H1 (cell line): ENCODE measurements at regions not wholly inside any gene's neighbourhood (a gene's known extent, or its start where the extent isn't known, plus 50 kb on each side); places are given as distances from the start of the nearest gene placed in this dataset.

ENCODE experiments used
- CTCF ChIA-PET: fragments of 300-600 bp; sonication (Branson Sonifier 250); formaldehyde crosslinking; loops from one replicate; lab custom pipeline; 2021; ENCODE audit not compliant: partially characterized antibody; lab: Charles Lee
- POLR2A ChIA-PET: fragments of 300-600 bp; sonication (Branson Sonifier 250); formaldehyde crosslinking; loops from one replicate; lab custom pipeline; 2021; ENCODE audit warnings: inconsistent platforms; ENCODE audit not compliant: partially characterized antibody; lab: Charles Lee
- DNase-seq, 2 experiments: peaks; one replicate each; pipeline versions ENCODE4 v3.0.0 to v3.0.0-alpha.2; 2010 to 2022; ENCODE audit warnings: low spot score in 2 of 2, low read depth in 1 of 2, mixed read lengths in 1 of 2
- FAIRE-seq: peaks from 2 replicates; lab custom pipeline; 2011; peaks lifted over from hg19 to GRCh38; lab: Jason Lieb, UNC
- H2AFZ ChIP-seq: 2 replicates; pipeline ENCODE4 v1.8.1; 2012; ENCODE audit warnings: low read length, inconsistent platforms
- H2AK5ac ChIP-seq: 2 replicates; pipeline ENCODE4 v1.6.1; 2013; ENCODE audit warnings: low read depth, low read length
- H2BK120ac ChIP-seq: replicated peaks from 2 replicates; pipeline ENCODE3; 2013; ENCODE audit warnings: low read depth, low read length, inconsistent platforms
- H2BK12ac ChIP-seq: 2 replicates; pipeline ENCODE4 v1.6.1; 2013; ENCODE audit warnings: low read depth, low read length
- H2BK15ac ChIP-seq: 2 replicates; pipeline ENCODE4 v1.6.1; 2013; ENCODE audit warnings: low read length
- H2BK20ac ChIP-seq: 2 replicates; pipeline ENCODE4 v1.6.1; 2013; ENCODE audit warnings: low read length
- H2BK5ac ChIP-seq: 2 replicates; pipeline ENCODE4 v1.6.1; 2013; ENCODE audit warnings: low read depth, low read length
- H3K14ac ChIP-seq: 2 replicates; pipeline ENCODE4 v1.6.1; 2013; ENCODE audit warnings: inconsistent platforms; ENCODE audit not compliant: insufficient read length
- H3K18ac ChIP-seq: 2 replicates; pipeline ENCODE4 v1.6.1; 2013; ENCODE audit warnings: low read length; ENCODE audit errors: extremely low read depth
- H3K23ac ChIP-seq: 2 replicates; pipeline ENCODE4 v1.6.1; 2013; ENCODE audit warnings: inconsistent platforms; ENCODE audit not compliant: insufficient read length
- H3K23me2 ChIP-seq: 2 replicates; pipeline ENCODE4 v1.6.1; 2013; ENCODE audit warnings: low read depth, low read length
- H3K27ac ChIP-seq: 2 replicates; pipeline ENCODE4 v1.6.1; 2011; ENCODE audit warnings: low read depth, low read length, inconsistent platforms
- H3K27me3 ChIP-seq, 4 experiments: replicated peaks in 1 of 4; 1 replicate in 1 of 4; 2 replicates in 3 of 4; pipeline versions ENCODE4 v1.6.1 to v1.8.1; 2011 to 2013; ENCODE audit warnings: low read length in 3 of 4, mild to moderate bottlenecking in 3 of 4, inconsistent platforms in 2 of 4, mixed read lengths in 2 of 4, moderate library complexity in 1 of 4; ENCODE audit not compliant: control insufficient read depth in 3 of 4, insufficient read depth in 3 of 4; ENCODE audit errors: extremely low read depth in 1 of 4
- H3K36me3 ChIP-seq, 4 experiments: 2 replicates each; pipeline versions ENCODE4 v1.6.1 to v1.8.1; 2011 to 2013; ENCODE audit warnings: mild to moderate bottlenecking in 4 of 4, low read length in 3 of 4, moderate library complexity in 2 of 4, control low read depth in 1 of 4, inconsistent platforms in 1 of 4; ENCODE audit not compliant: insufficient read depth in 4 of 4, control insufficient read depth in 2 of 4
- H3K4ac ChIP-seq: replicated peaks from 2 replicates; pipeline ENCODE3; 2013; ENCODE audit warnings: low read length, low read depth, mixed read lengths, inconsistent platforms; ENCODE audit not compliant: insufficient read length
- H3K4me1 ChIP-seq, 4 experiments: replicated peaks in 1 of 4; 1 replicate in 1 of 4; 2 replicates in 3 of 4; pipeline versions ENCODE4 v1.6.1 to v1.8.1; 2011 to 2013; ENCODE audit warnings: low read length in 3 of 4, inconsistent platforms in 2 of 4, mixed read lengths in 1 of 4; ENCODE audit not compliant: insufficient read depth in 4 of 4, control insufficient read depth in 3 of 4
- H3K4me2 ChIP-seq, 2 experiments: 2 replicates each; pipeline versions ENCODE4 v1.6.1 to v1.8.1; 2011 to 2013; ENCODE audit warnings: low read depth in 2 of 2, low read length in 2 of 2, control low read depth in 1 of 2, inconsistent platforms in 1 of 2, mild to moderate bottlenecking in 1 of 2; ENCODE audit not compliant: insufficient read depth in 1 of 2
- H3K4me3 ChIP-seq, 4 experiments: fragments of 200-600, 300-600 bp in 1 of 4; sonication (generic), shearing (Covaris generic), sonication (Bioruptor Twin) in 1 of 4; 2 replicates each; pipeline versions ENCODE4 v1.5.1 to v1.8.1; 2011 to 2016; ENCODE audit warnings: low read length in 4 of 4, low read depth in 3 of 4, control low read depth in 2 of 4, inconsistent platforms in 2 of 4, mild to moderate bottlenecking in 2 of 4, mixed read lengths in 1 of 4, moderate library complexity in 1 of 4; ENCODE audit not compliant: insufficient read depth in 2 of 4; ENCODE audit errors: extremely low read depth in 1 of 4
- H3K56ac ChIP-seq: replicated peaks from 2 replicates; pipeline ENCODE3; 2013; ENCODE audit warnings: low read depth, mild to moderate bottlenecking, mixed read lengths, low read length, inconsistent platforms; ENCODE audit not compliant: insufficient read length
- H3K79me1 ChIP-seq: 2 replicates; pipeline ENCODE4 v1.6.1; 2013; ENCODE audit warnings: low read depth, low read length, control low read depth
- H3K79me2 ChIP-seq, 2 experiments: 2 replicates each; pipeline versions ENCODE4 v1.6.1 to v1.8.1; 2012 to 2013; ENCODE audit warnings: low read length in 2 of 2, mild to moderate bottlenecking in 2 of 2, inconsistent platforms in 1 of 2; ENCODE audit not compliant: insufficient read depth in 2 of 2, control insufficient read depth in 1 of 2
- H3K9ac ChIP-seq, 4 experiments: replicated peaks in 1 of 4; 1 replicate in 1 of 4; 2 replicates in 3 of 4; pipeline versions ENCODE4 v1.6.1 to v1.8.1; 2011 to 2013; ENCODE audit warnings: low read depth in 3 of 4, low read length in 3 of 4, control low read depth in 2 of 4, mild to moderate bottlenecking in 2 of 4, moderate library complexity in 2 of 4, inconsistent platforms in 1 of 4; ENCODE audit errors: extremely low read depth in 1 of 4
- H3K9me3 ChIP-seq, 2 experiments: 2 replicates each; pipeline versions ENCODE4 v1.6.1 to v1.8.1; 2012 to 2013; ENCODE audit warnings: mild to moderate bottlenecking in 2 of 2, moderate library complexity in 2 of 2, control low read depth in 1 of 2, inconsistent platforms in 1 of 2, low read depth in 1 of 2, low read length in 1 of 2, mixed read lengths in 1 of 2; ENCODE audit not compliant: insufficient read depth in 2 of 2
- H4K20me1 ChIP-seq, 2 experiments: replicated peaks in 1 of 2; 2 replicates each; pipeline versions ENCODE3 to v1.8.1; 2011 to 2013; ENCODE audit warnings: inconsistent platforms in 2 of 2, low read length in 2 of 2, mild to moderate bottlenecking in 1 of 2; ENCODE audit not compliant: insufficient read depth in 2 of 2, control insufficient read depth in 1 of 2
- H4K5ac ChIP-seq: 2 replicates; pipeline ENCODE4 v1.6.1; 2013; ENCODE audit warnings: low read length, low read depth, mixed read lengths, inconsistent platforms; ENCODE audit not compliant: insufficient read length
- H4K8ac ChIP-seq: 2 replicates; pipeline ENCODE4 v1.8.0; 2013; ENCODE audit warnings: mild to moderate bottlenecking, moderate library complexity, low read length, inconsistent platforms; ENCODE audit not compliant: insufficient read depth; ENCODE audit errors: extremely low read depth
- H4K91ac ChIP-seq: replicated peaks from 2 replicates; pipeline ENCODE3; 2013; ENCODE audit warnings: low read length, mixed read lengths, inconsistent platforms; ENCODE audit not compliant: insufficient read length
- JUN ChIP-seq: IDR thresholded peaks from 2 replicates; pipeline ENCODE4 v1.6.1; 2011; ENCODE audit warnings: low read depth, mild to moderate bottlenecking, improper control_type of control experiment, low read length
- WGBS, 2 experiments: shearing (Covaris generic) in 1 of 2; methylation state at CpG; one replicate each; pipeline versions ENCODE4 v1.1.6 to v1.1.7; 2013 to 2015; ENCODE audit warnings: low lambda C conversion rate in 2 of 2, mixed read lengths in 2 of 2, inconsistent platforms in 1 of 2, low coverage in 1 of 2, missing lambda C conversion rate in 1 of 2; ENCODE audit not compliant: insufficient replicate concordance in 2 of 2, insufficient coverage in 1 of 2, insufficient read length in 1 of 2; ENCODE audit errors: extremely low coverage in 1 of 2, missing lambda C conversion rate in 1 of 2; 5-methylcytosine and 5-hydroxymethylcytosine counted together

DNA sequence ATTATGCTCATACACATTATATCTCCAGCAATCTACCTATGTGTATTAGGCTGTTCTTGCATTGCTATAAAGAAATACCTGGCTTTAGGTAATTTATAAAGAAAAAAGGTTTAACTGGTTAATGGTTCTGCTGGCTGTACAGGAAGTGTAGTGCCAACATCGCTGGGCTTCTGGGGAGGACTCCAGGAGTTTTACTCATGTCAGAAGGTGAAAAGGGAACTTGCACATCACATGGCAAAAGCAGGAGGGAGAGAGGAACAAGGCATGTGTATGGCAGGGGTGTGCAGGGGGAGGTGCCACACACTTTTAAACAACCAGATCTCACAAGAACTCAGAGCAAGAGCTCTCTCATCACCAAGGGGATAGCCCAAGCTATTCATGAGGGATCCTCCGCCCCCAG, 715.4 kb upstream of the ZEB2 start:
- no peak overlapping the region for H3K4ac ChIP-seq
- no peaks in the 10 kb centered on the region for H3K79me1 ChIP-seq
- H3K4me2 ChIP-seq = no peak overlapping the region
- H4K5ac ChIP-seq = no peak overlapping the region
- WGBS, 2 experiments = 83% methylated on average over 2 of the region's 2 CpGs; no CpG with 5 or more reads in 1 of the 2 experiments
- H3K9me3 ChIP-seq = no peaks in the 10 kb centered on the region
- H3K27ac ChIP-seq = no peak overlapping the region
- H3K56ac ChIP-seq = no peak overlapping the region
- H4K8ac ChIP-seq = no peak overlapping the region
- TF ChIP-seq JUN = no peak
- H3K79me2 ChIP-seq = no peaks in the 10 kb centered on the region
- no peak overlapping the region for H2BK20ac ChIP-seq
- no peak for DNase-seq
- H3K27me3 ChIP-seq = no peaks in the 10 kb centered on the region
- no peak overlapping the region for H2BK120ac ChIP-seq
- H3K36me3 ChIP-seq = no peaks in the 10 kb centered on the region
- no peak overlapping the region for H3K23ac ChIP-seq
- no peak overlapping the region for H2BK15ac ChIP-seq
- H3K9ac ChIP-seq = no peak overlapping the region
- no peak overlapping the region for H3K18ac ChIP-seq
- no peak overlapping the region for H2AK5ac ChIP-seq
- no peak overlapping the region for H2BK5ac ChIP-seq
- POLR2A ChIA-PET = no interaction called here
- no peaks in the 10 kb centered on the region for H4K20me1 ChIP-seq
- no peak overlapping the region for H3K14ac ChIP-seq
- FAIRE-seq = no peak
- H3K4me3 ChIP-seq = no peak overlapping the region
- CTCF ChIA-PET = interaction anchor here (0.6 kb wide), 1 partner anchor 937 kb away, joined by 3 read pairs; no protein-coding TSS in a partner anchor
- no peaks in the 10 kb centered on the region; the same call in 1 of the 2 replicates for H3K23me2 ChIP-seq
- H3K4me1 ChIP-seq = no peaks in the 10 kb centered on the region
- H2AFZ ChIP-seq = no peak overlapping the region
- H2BK12ac ChIP-seq = no peak overlapping the region
- no peak overlapping the region for H4K91ac ChIP-seq
